HPDE6-E6E7 (cell line): ENCODE measurements at regions not wholly inside any gene's neighbourhood (a gene's known extent, or its start where the extent isn't known, plus 50 kb on each side); places are given as distances from the start of the nearest gene placed in this dataset.

ENCODE experiments used
- DNase-seq: peaks from one replicate; pipeline ENCODE4 v3.0.0; 2011; ENCODE audit warnings: missing footprints; ENCODE audit errors: extremely low spot score

- no peak for DNase-seq
Measured at GRCh38 chr4:185893500-185893899, 81.5 kb upstream of the SORBS2 start.

- no peak for DNase-seq
Measured at GRCh38 chr4:185894481-185894880, 82.5 kb upstream of the SORBS2 start.

GRCh38 chr4:185895351-185895750, 83.4 kb upstream of the SORBS2 start:
- DNase-seq: no peak

GRCh38 chr4:185895866-185896265, 83.9 kb upstream of the SORBS2 start:
- no peak for DNase-seq

GRCh38 chr4:185896817-185897488, 85.0 kb upstream of the SORBS2 start:
- no peak for DNase-seq

- no peak for DNase-seq
Measured at GRCh38 chr4:185898413-185898812, 86.4 kb upstream of the SORBS2 start.

- DNase-seq: no peak
Measured at GRCh38 chr4:185899833-185900232, 87.8 kb upstream of the SORBS2 start.

GRCh38 chr4:185902654-185903053, 90.7 kb upstream of the SORBS2 start:
- DNase-seq: no peak

GRCh38 chr4:185903205-185903604, 91.2 kb upstream of the SORBS2 start:
- peak; percentile 58 for DNase-seq

- no peak for DNase-seq
Measured at GRCh38 chr4:185904381-185904780, 92.4 kb upstream of the SORBS2 start.

GRCh38 chr4:185909972-185910371, 98.0 kb upstream of the SORBS2 start:
- DNase-seq: no peak

GRCh38 chr4:185911556-185912064, 99.6 kb upstream of the SORBS2 start:
- DNase-seq: no peak

- no peak for DNase-seq
Measured at GRCh38 chr4:185912779-185913178, 100.8 kb upstream of the SORBS2 start.

- DNase-seq: no peak
Measured at GRCh38 chr4:185914583-185915199, 102.7 kb upstream of the SORBS2 start.

- DNase-seq: no peak
Measured at GRCh38 chr4:185915271-185915670, 103.3 kb upstream of the SORBS2 start.

- no peak for DNase-seq
Measured at GRCh38 chr4:185915817-185916216, 103.8 kb upstream of the SORBS2 start.

GRCh38 chr4:185916231-185916630, 104.2 kb upstream of the SORBS2 start:
- DNase-seq: no peak

- DNase-seq: no peak
Measured at GRCh38 chr4:185916683-185917082, 104.7 kb upstream of the SORBS2 start.

GRCh38 chr4:185919107-185919506, 107.1 kb upstream of the SORBS2 start:
- DNase-seq: no peak

GRCh38 chr4:185920171-185920570, 108.2 kb upstream of the SORBS2 start:
- peak; percentile 59 for DNase-seq

- no peak for DNase-seq
Measured at GRCh38 chr4:185920691-185921260, 108.8 kb upstream of the SORBS2 start.

GRCh38 chr4:185921583-185922555, 109.9 kb upstream of the SORBS2 start:
- no peak for DNase-seq
